Mammary epithelial cell (primary cell): ENCODE measurements at regions not wholly inside any gene's neighbourhood (a gene's known extent, or its start where the extent isn't known, plus 50 kb on each side); places are given as distances from the start of the nearest gene placed in this dataset.

Experiments used
- EZH2 ChIP-seq: IDR thresholded peaks from 2 replicates; pipeline ENCODE4 v1.6.1; 2012; ENCODE audit warnings: low read length, inconsistent platforms, borderline replicate concordance
- TF ChIP-seq, protein P1 (sequence below), 2 donors: IDR thresholded peaks in 1 of 2; conservative IDR thresholded peaks in 1 of 2; 2 replicates each; pipeline ENCODE4 v1.5.1; 2011 to 2012; ENCODE audit warnings: inconsistent platforms in 2 of 2, low read length in 2 of 2, mild to moderate bottlenecking in 2 of 2, control low read depth in 1 of 2, low read depth in 1 of 2; ENCODE audit not compliant: insufficient read depth in 1 of 2; ENCODE audit errors: extremely low read depth in 1 of 2

DNA sequence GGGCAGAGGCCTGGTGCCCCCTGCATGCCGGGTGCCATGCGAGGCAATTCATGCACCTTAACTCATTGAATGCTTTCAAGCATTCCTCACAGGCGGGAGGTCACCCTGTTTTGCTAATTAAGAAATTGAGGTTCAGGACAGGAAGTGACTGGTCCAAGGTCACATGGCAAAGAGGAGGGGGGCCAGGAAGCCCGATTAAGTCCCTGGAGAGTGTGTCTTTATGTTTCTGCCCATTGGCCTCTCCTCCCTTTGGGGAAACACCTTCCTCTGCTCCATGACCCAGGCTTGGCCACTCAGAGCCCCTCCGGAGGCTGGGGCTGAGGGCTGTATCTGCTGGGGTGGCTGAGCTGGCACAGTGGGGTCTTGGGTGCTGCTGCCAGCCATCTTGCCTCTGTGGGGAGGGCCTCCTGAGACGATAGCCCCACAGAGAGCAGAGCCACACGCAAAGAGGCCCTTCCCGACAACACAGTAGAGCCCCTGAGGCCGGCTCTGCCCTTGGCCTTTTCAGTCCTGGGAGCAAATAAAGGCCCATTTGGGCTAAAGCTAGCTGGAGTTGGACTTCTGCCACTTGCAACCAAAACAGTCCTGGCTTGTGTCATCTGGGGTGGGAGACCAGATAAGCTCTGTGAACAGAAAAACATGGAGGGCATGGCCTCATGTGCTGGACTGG lies 90.8 kb upstream of the NEURL1B start:
- TF ChIP-seq EZH2 = no peak
- TF ChIP-seq, protein P1, sequence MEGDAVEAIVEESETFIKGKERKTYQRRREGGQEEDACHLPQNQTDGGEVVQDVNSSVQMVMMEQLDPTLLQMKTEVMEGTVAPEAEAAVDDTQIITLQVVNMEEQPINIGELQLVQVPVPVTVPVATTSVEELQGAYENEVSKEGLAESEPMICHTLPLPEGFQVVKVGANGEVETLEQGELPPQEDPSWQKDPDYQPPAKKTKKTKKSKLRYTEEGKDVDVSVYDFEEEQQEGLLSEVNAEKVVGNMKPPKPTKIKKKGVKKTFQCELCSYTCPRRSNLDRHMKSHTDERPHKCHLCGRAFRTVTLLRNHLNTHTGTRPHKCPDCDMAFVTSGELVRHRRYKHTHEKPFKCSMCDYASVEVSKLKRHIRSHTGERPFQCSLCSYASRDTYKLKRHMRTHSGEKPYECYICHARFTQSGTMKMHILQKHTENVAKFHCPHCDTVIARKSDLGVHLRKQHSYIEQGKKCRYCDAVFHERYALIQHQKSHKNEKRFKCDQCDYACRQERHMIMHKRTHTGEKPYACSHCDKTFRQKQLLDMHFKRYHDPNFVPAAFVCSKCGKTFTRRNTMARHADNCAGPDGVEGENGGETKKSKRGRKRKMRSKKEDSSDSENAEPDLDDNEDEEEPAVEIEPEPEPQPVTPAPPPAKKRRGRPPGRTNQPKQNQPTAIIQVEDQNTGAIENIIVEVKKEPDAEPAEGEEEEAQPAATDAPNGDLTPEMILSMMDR (conservative IDR thresholded peaks at IDR 0.05 in 1 of 2, IDR thresholded peaks at IDR 0.05 in 1 of 2; ENCODE audit: extremely low read depth in 1 of 2, insufficient read depth in 1 of 2, low read depth in 1 of 2, low read length in 2 of 2) = no peak
